ENCODE measurements at regions not wholly inside any gene's neighbourhood (a gene's known extent, or its start where the extent isn't known, plus 50 kb on each side); places are given as distances from the start of the nearest gene placed in this dataset.

- DNase-seq (ENCODE audit: low read depth): no peak
- TF ChIP-seq CTCF (IDR thresholded peaks at IDR 0.05; ENCODE audit: control insufficient read depth, insufficient read depth, low read depth, low read length, missing control alignments): no peak
- no peak overlapping the region for H3K4me3 ChIP-seq (ENCODE audit: control insufficient read depth, low read depth, low read length)
These were observed 71.0 kb downstream of the TMPRSS5 start for GRCh38 chr11:113634940-113635575.

GRCh38 chr11:113632981-113633380 is 73.1 kb downstream of the TMPRSS5 start:
- DNase-seq (ENCODE audit: low read depth): no peak
- H3K4me3 ChIP-seq (ENCODE audit: control insufficient read depth, low read depth, low read length): no peak overlapping the region
- no peak for TF ChIP-seq CTCF (IDR thresholded peaks at IDR 0.05; ENCODE audit: control insufficient read depth, insufficient read depth, low read depth, low read length, missing control alignments)

- DNase-seq (ENCODE audit: low read depth): no peak
- TF ChIP-seq CTCF (IDR thresholded peaks at IDR 0.05; ENCODE audit: control insufficient read depth, insufficient read depth, low read depth, low read length, missing control alignments): no peak
- H3K4me3 ChIP-seq (ENCODE audit: control insufficient read depth, low read depth, low read length): no peak overlapping the region
These were observed 76.5 kb downstream of the TMPRSS5 start for GRCh38 chr11:113629562-113629961.

- no peak for TF ChIP-seq CTCF (IDR thresholded peaks at IDR 0.05; ENCODE audit: control insufficient read depth, insufficient read depth, low read depth, low read length, missing control alignments)
- no peak overlapping the region for H3K4me3 ChIP-seq (ENCODE audit: control insufficient read depth, low read depth, low read length)
- DNase-seq (ENCODE audit: low read depth): no peak
These were observed 77.2 kb downstream of the TMPRSS5 start for GRCh38 chr11:113628912-113629311.

GRCh38 chr11:113627946-113628345 is 78.2 kb downstream of the TMPRSS5 start:
- no peak for TF ChIP-seq CTCF (IDR thresholded peaks at IDR 0.05; ENCODE audit: control insufficient read depth, insufficient read depth, low read depth, low read length, missing control alignments)
- no peak overlapping the region for H3K4me3 ChIP-seq (ENCODE audit: control insufficient read depth, low read depth, low read length)
- no peak for DNase-seq (ENCODE audit: low read depth)

GRCh38 chr11:113627297-113627696 is 78.8 kb downstream of the TMPRSS5 start:
- no peak overlapping the region for H3K4me3 ChIP-seq (ENCODE audit: control insufficient read depth, low read depth, low read length)
- TF ChIP-seq CTCF (IDR thresholded peaks at IDR 0.05; ENCODE audit: control insufficient read depth, insufficient read depth, low read depth, low read length, missing control alignments): no peak
- DNase-seq (ENCODE audit: low read depth): no peak

- TF ChIP-seq CTCF (IDR thresholded peaks at IDR 0.05; ENCODE audit: control insufficient read depth, insufficient read depth, low read depth, low read length, missing control alignments): no peak
These were observed 79.4 kb downstream of the TMPRSS5 start for GRCh38 chr11:113626736-113627135.

More at GRCh38 chr11:113626736-113627135, 79.4 kb downstream of the TMPRSS5 start:
- no peak for DNase-seq (ENCODE audit: low read depth)
- no peak overlapping the region for H3K4me3 ChIP-seq (ENCODE audit: control insufficient read depth, low read depth, low read length)
